HPDE6-E6E7 (cell line): ENCODE measurements at regions not wholly inside any gene's neighbourhood (a gene's known extent, or its start where the extent isn't known, plus 50 kb on each side); places are given as distances from the start of the nearest gene placed in this dataset.
"Not testable (repeated sequence)": the region's sequence is repeated elsewhere in the genome, so short reads cannot be mapped to it uniquely, and the experiment has no call there.

Experiments used
- DNase-seq: peaks from one replicate; pipeline ENCODE4 v3.0.0; 2011; ENCODE audit warnings: missing footprints; ENCODE audit errors: extremely low spot score

DNA sequence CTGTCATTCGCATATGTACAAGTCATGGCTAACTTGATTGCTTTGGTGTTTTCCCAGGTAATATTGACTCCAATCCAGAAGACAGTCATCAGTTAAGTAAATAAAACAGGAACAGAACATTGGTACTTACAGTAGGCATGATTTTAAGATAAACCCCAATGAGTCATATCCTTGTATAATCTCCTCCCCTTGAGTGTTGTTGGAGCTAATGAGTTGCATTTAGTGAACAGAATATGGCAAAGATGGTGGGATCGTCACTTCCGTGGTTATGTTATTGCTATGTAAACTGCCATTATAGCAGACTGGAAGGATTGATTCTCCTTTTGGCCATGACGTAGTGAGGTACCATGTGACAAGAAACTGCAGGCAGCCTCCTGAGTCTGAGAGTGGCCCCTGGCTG lies 102.2 kb downstream of the TMX1 start:
- peak; percentile 66 for DNase-seq

GRCh38 chr14:51351997-51352396 lies 112.0 kb downstream of the TMX1 start:
- no peak for DNase-seq

DNA sequence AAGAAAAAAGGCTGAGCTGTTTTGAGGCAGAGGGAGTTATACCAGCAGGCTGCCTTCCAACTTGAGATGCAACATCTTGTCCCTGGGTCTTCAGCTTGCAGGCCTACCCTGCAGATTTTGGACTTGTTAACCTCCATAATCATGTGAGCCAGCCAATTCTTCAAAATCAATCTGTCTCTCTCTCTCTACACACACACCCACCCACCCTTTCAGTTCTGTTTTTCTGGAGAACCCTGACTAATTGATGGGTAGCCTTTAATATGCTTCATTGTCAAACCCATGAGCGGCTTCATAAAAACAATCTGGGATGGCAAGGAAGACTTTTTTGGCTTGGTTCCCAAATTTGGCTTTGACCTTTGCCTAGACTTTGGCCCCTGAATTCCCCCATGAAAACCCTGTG lies 113.9 kb downstream of the TMX1 start:
- no peak for DNase-seq

DNA sequence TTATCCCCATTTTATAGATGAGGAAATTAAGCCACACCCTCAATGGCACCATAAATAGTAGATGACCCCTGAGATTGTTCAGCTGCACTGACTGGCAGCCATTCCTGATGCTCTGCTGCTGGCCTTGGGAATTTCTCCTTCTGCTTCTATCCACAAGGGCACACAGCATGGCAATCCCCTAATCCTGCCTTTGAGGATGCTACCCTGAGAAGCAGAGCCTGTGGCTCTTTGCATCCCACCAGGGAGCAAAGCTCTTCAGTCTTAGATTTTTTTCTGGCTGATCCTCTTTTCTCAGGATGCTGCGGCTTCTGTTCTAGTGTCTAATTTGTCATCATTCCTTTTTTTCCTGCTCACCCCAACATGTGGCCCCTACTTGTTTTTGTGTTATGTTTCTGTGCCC lies 114.8 kb downstream of the TMX1 start:
- no peak for DNase-seq

- DNase-seq, result no peak
These were observed 116.3 kb downstream of the TMX1 start for GRCh38 chr14:51356381-51356780.

- DNase-seq, result no peak
These were observed 117.2 kb downstream of the TMX1 start for GRCh38 chr14:51357250-51357649.

DNA sequence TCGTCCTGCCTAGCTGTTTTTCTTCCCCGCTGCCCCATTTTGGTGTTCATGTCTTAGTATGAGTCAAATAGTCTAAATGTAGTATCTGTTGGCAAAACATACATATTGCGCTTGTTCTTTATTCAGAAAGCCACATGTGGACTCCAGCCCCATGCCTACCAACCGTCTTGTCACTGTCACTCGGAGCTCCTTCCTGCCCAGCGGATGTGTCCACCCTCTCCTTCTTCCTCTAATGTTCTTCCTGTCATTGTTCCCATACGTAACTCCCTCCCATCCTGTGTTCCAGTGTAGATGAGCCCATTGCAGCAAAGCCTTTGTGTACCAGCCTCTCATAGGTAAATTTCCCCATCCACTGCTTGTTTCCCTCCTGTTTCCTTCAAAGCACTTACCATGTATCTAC lies 120.5 kb downstream of the TMX1 start:
- DNase-seq, result no peak

DNA sequence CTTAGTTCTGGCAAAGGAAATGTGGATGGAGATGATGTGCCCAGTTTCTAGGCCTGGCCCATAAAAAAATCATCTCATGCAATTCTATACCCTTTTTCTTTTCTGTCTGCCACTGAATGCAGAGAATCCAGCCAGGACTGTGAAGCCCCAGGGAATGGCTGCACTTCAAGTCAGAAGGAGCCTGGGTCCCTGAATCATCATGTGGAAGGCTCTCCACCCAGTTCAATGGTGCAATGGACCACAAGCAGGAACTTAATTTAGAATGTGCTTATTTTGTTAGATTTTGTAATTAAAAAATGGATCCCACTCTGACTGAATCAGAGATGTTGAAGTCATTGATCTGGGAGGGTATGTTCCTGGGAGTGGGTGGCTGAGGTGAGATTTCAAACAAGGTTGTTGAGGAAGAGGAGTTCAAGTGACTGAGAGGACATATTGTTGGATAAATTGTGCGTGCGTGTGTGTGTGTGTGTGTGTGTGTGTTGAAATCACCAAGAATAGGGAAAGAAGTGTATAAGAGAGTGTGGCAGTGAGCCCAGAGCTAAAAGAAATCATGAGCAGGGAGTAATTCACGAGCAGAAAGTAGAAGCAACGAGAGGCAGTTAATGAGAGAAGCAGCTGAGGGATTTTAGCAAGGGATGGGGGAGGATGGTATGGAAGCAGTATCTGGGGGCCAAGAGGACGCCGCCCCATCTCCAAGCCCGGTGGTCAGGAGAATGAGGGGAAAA lies 125.4 kb downstream of the TMX1 start:
- no peak for DNase-seq

- not testable (repeated sequence) for DNase-seq
These were observed 126.4 kb downstream of the TMX1 start for GRCh38 chr14:51366460-51366859.

DNA sequence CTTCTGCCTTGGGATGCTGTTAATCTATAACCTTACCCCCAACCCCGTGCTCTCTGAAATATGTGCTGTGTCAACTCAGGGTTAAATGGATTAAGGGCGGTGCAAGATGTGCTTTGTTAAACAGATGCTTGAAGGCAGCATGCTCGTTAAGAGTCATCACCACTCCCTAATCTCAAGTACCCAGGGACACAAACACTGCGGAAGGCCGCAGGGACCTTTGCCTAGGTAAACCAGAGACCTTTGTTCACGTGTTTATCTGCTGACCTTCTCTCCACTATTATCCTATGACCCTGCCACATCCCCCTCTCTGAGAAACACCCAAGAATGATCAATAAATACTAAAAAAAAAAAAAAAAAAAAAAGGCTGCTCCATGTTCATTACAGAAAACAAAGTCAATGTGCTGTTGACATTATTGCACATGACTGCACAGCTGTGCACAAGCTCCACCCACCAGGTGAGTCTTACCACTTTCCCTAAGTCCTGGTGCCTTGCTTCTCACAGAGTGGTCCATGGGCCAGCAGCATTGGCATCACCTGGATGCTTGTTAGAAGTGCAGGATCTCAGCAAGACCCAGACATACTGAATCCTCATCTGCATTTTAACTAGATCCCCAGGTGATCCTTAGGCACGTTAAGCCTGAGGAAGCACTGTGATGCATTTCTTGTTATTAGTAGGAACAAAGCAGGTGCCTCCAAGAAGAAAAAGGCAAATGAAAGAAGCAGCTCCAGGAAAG lies 127.0 kb downstream of the TMX1 start:
- not testable (repeated sequence) for DNase-seq

DNA sequence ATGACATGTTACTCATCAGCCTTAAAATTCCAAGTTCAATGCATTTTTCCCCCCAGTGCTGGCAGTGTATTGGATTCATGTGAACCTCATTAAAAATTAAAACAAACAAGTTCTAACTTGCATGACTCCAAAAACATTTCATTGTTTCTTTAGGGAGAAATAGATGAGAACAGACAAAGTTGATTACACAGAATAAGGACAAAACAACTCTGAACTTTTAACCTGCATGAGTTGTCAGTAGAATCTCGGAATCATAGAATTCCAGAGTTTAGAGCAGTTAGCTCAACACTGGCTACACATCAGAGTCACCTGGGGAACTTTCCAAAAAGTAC lies 127.5 kb downstream of the TMX1 start:
- DNase-seq, result no peak

DNA sequence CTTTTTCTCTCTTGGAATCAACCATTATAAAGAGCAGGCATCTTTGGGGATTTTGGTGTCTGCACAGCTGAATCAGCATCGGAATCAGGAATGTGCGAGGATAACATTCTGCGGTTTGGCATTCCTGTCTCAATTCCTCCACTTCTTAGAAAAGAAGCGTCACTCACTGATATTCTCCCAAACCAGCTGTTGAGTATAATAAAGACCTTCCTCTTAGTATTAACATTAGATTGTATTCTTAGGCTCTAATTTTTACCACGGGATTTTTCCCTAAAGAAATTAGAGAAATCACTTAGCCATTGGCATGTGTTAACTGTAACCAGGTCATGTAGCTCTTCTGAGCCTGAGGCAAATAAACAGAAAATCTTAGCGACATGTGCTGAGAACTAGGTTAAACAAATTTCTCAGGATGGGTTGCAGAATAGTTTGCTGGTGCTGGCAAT lies 128.7 kb downstream of the TMX1 start:
- DNase-seq, result no peak

- no peak for DNase-seq
These were observed 129.8 kb downstream of the TMX1 start for GRCh38 chr14:51369814-51370213.

DNA sequence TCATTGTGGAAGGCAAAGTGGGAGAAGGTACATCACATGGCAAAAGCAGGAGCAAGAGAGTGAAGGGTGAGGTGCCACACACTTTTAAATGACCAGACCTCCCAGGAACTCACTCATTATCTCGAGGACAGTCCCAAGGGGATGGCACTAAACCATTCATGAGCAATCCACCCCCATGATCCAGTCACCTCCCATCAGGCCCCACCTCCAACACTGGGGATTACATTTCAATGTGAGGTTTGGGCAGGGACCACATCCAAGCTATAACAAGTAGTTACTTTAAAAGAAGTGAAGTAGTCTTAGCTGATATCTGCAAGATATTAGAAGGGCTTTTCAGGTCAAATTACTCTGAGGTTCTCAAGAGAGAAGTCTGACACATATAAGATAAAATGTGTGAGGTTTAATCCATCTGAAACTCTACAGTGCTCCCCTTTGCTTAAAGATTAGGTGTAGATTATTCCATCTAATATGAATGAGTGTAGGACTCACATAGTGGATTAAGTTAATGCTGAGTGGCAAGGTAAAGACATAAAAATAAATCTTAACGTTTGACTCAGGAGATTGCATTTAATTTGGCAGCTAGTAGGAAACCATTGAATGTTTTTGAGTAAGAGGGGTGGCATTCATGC lies 130.8 kb downstream of the TMX1 start:
- no peak for DNase-seq

- DNase-seq, result not testable (repeated sequence)
These were observed 137.1 kb downstream of the TMX1 start for GRCh38 chr14:51377186-51377585.

DNA sequence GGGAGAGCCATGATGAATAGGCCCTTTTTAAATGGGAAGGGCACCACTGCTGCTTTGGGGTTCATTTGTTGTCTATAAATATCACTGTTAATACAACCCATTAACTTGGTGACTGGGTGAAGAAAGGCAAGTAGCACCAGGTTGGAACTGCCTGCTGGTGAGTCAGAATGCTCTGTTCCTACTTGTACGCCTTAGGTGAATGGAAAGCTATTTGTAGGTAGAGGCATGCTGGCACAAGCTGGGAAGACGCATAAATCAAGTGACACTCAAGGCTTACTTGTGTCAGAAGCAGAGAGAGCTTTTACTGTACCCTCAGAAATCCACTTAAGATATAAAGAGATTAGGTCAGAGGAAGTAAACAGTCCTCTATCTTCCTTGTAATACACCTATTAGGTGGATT lies 142.5 kb downstream of the TMX1 start:
- DNase-seq, result peak; percentile 87

DNA sequence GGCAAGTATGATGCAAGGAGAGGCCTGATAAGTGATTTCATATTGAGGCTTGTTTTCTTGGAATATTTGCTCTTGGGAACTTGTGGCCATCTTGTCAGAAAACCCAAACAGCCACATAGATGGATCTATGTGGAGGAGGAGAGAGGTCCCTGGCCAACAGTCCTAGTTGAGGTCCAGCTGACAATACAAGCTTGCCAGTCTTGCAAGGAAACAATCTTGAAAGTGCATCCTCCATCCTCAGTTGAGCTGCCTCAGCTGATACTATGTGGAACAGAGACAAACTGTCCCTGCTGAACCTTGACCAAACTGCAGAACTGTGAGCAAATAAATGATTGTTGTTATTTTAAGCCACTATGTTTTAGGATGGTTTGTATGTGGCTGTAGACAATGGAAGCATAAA lies 146.4 kb downstream of the TMX1 start:
- no peak for DNase-seq

- no peak for DNase-seq
These were observed 147.1 kb downstream of the TMX1 start for GRCh38 chr14:51386983-51387735.

DNA sequence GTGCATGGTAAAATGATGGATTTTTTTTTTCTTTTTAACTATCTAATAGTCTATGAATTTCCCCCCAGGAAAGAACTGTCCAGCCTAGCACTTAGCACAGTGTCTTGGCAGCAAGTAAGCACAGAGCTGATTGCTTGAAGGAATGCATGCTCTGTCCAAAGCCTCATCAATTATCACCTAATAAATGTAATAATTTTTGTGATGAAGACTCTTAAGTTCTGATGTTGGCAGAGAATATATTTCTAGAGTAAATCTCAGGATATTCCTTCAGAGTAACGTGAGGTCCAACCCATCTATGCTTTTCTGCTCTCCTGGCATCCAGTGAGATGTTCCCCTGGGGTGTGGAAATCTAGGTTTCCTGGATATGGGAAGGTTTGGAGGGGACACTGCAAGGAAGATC lies 152.4 kb downstream of the TMX1 start:
- no peak for DNase-seq

- no peak for DNase-seq
These were observed 154.3 kb downstream of the TMX1 start for GRCh38 chr14:51394384-51394783.

GRCh38 chr14:51394804-51395203 lies 154.8 kb downstream of the TMX1 start:
- no peak for DNase-seq

DNA sequence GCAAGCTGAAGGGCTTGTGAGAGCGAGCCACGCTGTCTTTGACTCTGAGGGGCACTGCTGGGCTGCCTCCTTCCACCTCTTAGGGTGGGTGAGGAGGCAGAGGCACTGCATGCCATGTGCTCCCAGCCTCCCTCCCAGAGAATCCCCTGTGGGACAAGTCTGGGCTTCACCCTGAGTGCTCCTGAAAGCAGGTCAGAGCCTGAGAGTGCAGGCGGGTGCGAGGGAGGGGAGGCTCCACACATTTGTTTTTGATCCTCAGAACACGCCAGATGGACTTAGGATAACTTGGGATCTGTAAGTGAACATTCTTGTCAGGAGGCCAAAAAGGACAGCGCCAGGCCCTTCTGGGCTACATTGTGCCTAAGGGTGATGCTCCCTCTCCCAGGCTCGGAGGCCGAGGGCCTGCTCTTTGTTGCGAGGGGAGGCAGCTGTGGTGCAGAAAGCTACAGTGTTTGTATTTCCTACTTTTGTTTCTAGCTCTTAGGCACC lies 155.4 kb downstream of the TMX1 start:
- peak; percentile 75 for DNase-seq
